ENCODE measurements at regions not wholly inside any gene's neighbourhood (a gene's known extent, or its start where the extent isn't known, plus 50 kb on each side); places are given as distances from the start of the nearest gene placed in this dataset.

- no peak for TF ChIP-seq CTCF (IDR thresholded peaks at IDR 0.05)
- intact Hi-C loops (cut with DNase I), result no loop called here
- Histone ChIP-seq H3K9me3 (no peaks in the 10 kb centered on the region), H3K4me3 (no peak overlapping the region), H3K27ac (no peak overlapping the region), H3K36me3 (no peaks in the 10 kb centered on the region), H3K27me3 (no peaks in the 10 kb centered on the region), H3K4me1 (no peaks in the 10 kb centered on the region)
- DNase-seq (ENCODE audit: low spot score in 2 of 2), result no peak
These were observed 239.2 kb upstream of the RMST start for GRCh38 chr12:97223419-97223818.

- no peak for DNase-seq (ENCODE audit: low spot score in 2 of 2)
- H3K9me3 ChIP-seq, result no peaks in the 10 kb centered on the region
- no peaks in the 10 kb centered on the region for H3K27me3 ChIP-seq
- intact Hi-C loops (cut with DNase I), result no loop called here
- no peak overlapping the region for H3K4me3 ChIP-seq
- no peak overlapping the region for H3K27ac ChIP-seq
- H3K4me1 ChIP-seq, result no peaks in the 10 kb centered on the region
- TF ChIP-seq CTCF (IDR thresholded peaks at IDR 0.05), result no peak
- no peaks in the 10 kb centered on the region for H3K36me3 ChIP-seq
These were observed 233.6 kb upstream of the RMST start for GRCh38 chr12:97229004-97229403.

GRCh38 chr12:97235102-97235501 is 227.5 kb upstream of the RMST start:
- no peak for DNase-seq (ENCODE audit: low spot score in 2 of 2)
- H3K36me3 ChIP-seq, result no peaks in the 10 kb centered on the region
- intact Hi-C loops (cut with DNase I), result no loop called here
- H3K27me3 ChIP-seq, result no peaks in the 10 kb centered on the region
- no peaks in the 10 kb centered on the region for H3K9me3 ChIP-seq
- no peak overlapping the region for H3K27ac ChIP-seq
- TF ChIP-seq CTCF (IDR thresholded peaks at IDR 0.05), result no peak
- no peak overlapping the region for H3K4me3 ChIP-seq
- no peaks in the 10 kb centered on the region for H3K4me1 ChIP-seq

GRCh38 chr12:97246368-97246767 is 216.2 kb upstream of the RMST start:
- DNase-seq (ENCODE audit: low spot score in 2 of 2), result no peak
- Histone ChIP-seq H3K27ac (no peak overlapping the region), H3K9me3 (no peaks in the 10 kb centered on the region), H3K4me1 (no peaks in the 10 kb centered on the region), H3K36me3 (no peaks in the 10 kb centered on the region), H3K27me3 (no peaks in the 10 kb centered on the region), H3K4me3 (no peak overlapping the region)
- intact Hi-C loops (cut with DNase I), result no loop called here
- TF ChIP-seq CTCF (IDR thresholded peaks at IDR 0.05), result no peak

GRCh38 chr12:97250483-97250882 is 212.1 kb upstream of the RMST start:
- H3K9me3 ChIP-seq, result no peaks in the 10 kb centered on the region
- TF ChIP-seq CTCF (IDR thresholded peaks at IDR 0.05), result no peak
- H3K27me3 ChIP-seq, result no peaks in the 10 kb centered on the region
- H3K36me3 ChIP-seq, result no peaks in the 10 kb centered on the region
- H3K4me1 ChIP-seq, result no peaks in the 10 kb centered on the region
- intact Hi-C loops (cut with DNase I), result no loop called here
- no peak for DNase-seq (ENCODE audit: low spot score in 2 of 2)
- H3K4me3 ChIP-seq, result no peak overlapping the region
- no peak overlapping the region for H3K27ac ChIP-seq

- H3K4me3 ChIP-seq, result no peak overlapping the region
- H3K27me3 ChIP-seq, result no peaks in the 10 kb centered on the region
- H3K9me3 ChIP-seq, result no peaks in the 10 kb centered on the region
- no peaks in the 10 kb centered on the region for H3K4me1 ChIP-seq
- no peak overlapping the region for H3K27ac ChIP-seq
- no peak for DNase-seq (ENCODE audit: low spot score in 2 of 2)
- intact Hi-C loops (cut with DNase I), result no loop called here
- TF ChIP-seq CTCF (IDR thresholded peaks at IDR 0.05), result no peak
- H3K36me3 ChIP-seq, result no peaks in the 10 kb centered on the region
These were observed 204.9 kb upstream of the RMST start for GRCh38 chr12:97257726-97258125.

Data from ascending aorta (tissue), 2 donors.